HepG2 (cell line): ENCODE measurements at regions not wholly inside any gene's neighbourhood (a gene's known extent, or its start where the extent isn't known, plus 50 kb on each side); places are given as distances from the start of the nearest gene placed in this dataset.

ENCODE experiments used
- AKNA ChIP-seq: sonication (generic); formaldehyde crosslinking; IDR thresholded peaks from 2 replicates; pipeline ENCODE4 v1.4.0; 2020; ENCODE audit warnings: missing genetic modification reagents, borderline replicate concordance
- CCDC6 ChIP-seq: sonication (generic); formaldehyde crosslinking; IDR thresholded peaks from 2 replicates; pipeline ENCODE4 v1.8.1; 2022; ENCODE audit warnings: mild to moderate bottlenecking, missing genetic modification reagents, moderate library complexity
- CREM ChIP-seq, 2 experiments: sonication (generic) in 1 of 2; formaldehyde crosslinking in 1 of 2; IDR thresholded peaks; 2 replicates each; pipeline versions ENCODE4 v1.4.0 to v1.6.1; 2016 to 2020; ENCODE audit warnings: antibody characterized with exemption in 1 of 2, mild to moderate bottlenecking in 1 of 2, missing genetic modification reagents in 1 of 2
- RBFOX2 ChIP-seq: fragments of 200-400 bp; formaldehyde crosslinking; IDR thresholded peaks from 2 replicates; pipeline ENCODE4 v1.6.1; 2017; ENCODE audit warnings: low read depth, mild to moderate bottlenecking, low read length
- REPIN1 ChIP-seq: sonication (generic); formaldehyde crosslinking; IDR thresholded peaks from 2 replicates; pipeline ENCODE4 v1.8.0; 2022; ENCODE audit warnings: missing genetic modification reagents, low read depth, mild to moderate bottlenecking, borderline replicate concordance
- SUZ12 ChIP-seq: fragments of 150-350 bp; IDR thresholded peaks from 2 replicates; pipeline ENCODE4 v1.6.1; 2014; ENCODE audit warnings: low read depth, low read length
- ZBTB8A ChIP-seq: sonication (generic); formaldehyde crosslinking; IDR thresholded peaks from 2 replicates; pipeline ENCODE4 v1.4.0; 2020; ENCODE audit warnings: mild to moderate bottlenecking, low read depth, missing genetic modification reagents, borderline replicate concordance
- ZC3H4 ChIP-seq: sonication (generic); formaldehyde crosslinking; IDR thresholded peaks from 2 replicates; pipeline ENCODE4 v1.4.0; 2020; ENCODE audit warnings: missing genetic modification reagents, borderline replicate concordance
- ZFP36L1 ChIP-seq: sonication (generic); formaldehyde crosslinking; IDR thresholded peaks from 2 replicates; pipeline ENCODE4 v1.8.0; 2022; ENCODE audit warnings: mild to moderate bottlenecking, missing genetic modification reagents, moderate library complexity
- ZNF124 ChIP-seq: sonication (generic); formaldehyde crosslinking; IDR thresholded peaks from 2 replicates; pipeline ENCODE4 v1.4.0; 2020; ENCODE audit warnings: missing genetic modification reagents
- ZNF136 ChIP-seq: sonication (generic); formaldehyde crosslinking; IDR thresholded peaks from 2 replicates; pipeline ENCODE4 v1.8.1; 2022; ENCODE audit warnings: low read depth, mild to moderate bottlenecking, moderate library complexity, missing genetic modification reagents
- ZNF20 ChIP-seq: sonication (generic); formaldehyde crosslinking; IDR thresholded peaks from 2 replicates; pipeline ENCODE4 v1.4.0; 2020; ENCODE audit warnings: mild to moderate bottlenecking, moderate library complexity, missing genetic modification reagents
- ZNF646 ChIP-seq: sonication (generic); formaldehyde crosslinking; IDR thresholded peaks from 2 replicates; pipeline ENCODE4 v1.9.0; 2021; ENCODE audit warnings: mild to moderate bottlenecking, missing genetic modification reagents
- ZNF788 ChIP-seq: sonication (generic); formaldehyde crosslinking; IDR thresholded peaks from 2 replicates; pipeline ENCODE4 v1.5.0; 2020; ENCODE audit warnings: mild to moderate bottlenecking, missing genetic modification reagents, borderline replicate concordance
- ZXDC ChIP-seq: sonication (generic); formaldehyde crosslinking; IDR thresholded peaks from 2 replicates; pipeline ENCODE4 v1.5.0; 2020; ENCODE audit warnings: mild to moderate bottlenecking, missing genetic modification reagents

- no peak for TF ChIP-seq AKNA (CRISPR knock-in tag)
- TF ChIP-seq CREM (IDR thresholded peaks at IDR 0.05): no peak
- TF ChIP-seq CREM (CRISPR knock-in tag; IDR thresholded peaks at IDR 0.05): no peak
- no peak for TF ChIP-seq ZNF788 (CRISPR knock-in tag)
- peak; percentile 74; the same call in 1 of the 2 replicates for TF ChIP-seq CCDC6 (CRISPR knock-in tag)
- TF ChIP-seq ZC3H4 (CRISPR knock-in tag): peak; percentile 99
- TF ChIP-seq ZNF646 (CRISPR knock-in tag): no peak
- peak; percentile 10; the same call in 1 of the 2 replicates for TF ChIP-seq ZXDC (CRISPR knock-in tag)
- no peak for TF ChIP-seq ZNF124 (CRISPR knock-in tag)
- TF ChIP-seq ZNF136: no peak
- peak; percentile 27; the same call in 1 of the 2 replicates for TF ChIP-seq REPIN1
- TF ChIP-seq RBFOX2: peak; percentile 65
- 0 out of 2 replicates have a peak, but pooled peaks have one; percentile 81 for TF ChIP-seq ZNF20 (CRISPR knock-in tag)
- 0 out of 2 replicates have a peak, but pooled peaks have one; percentile 19 for TF ChIP-seq ZBTB8A (CRISPR knock-in tag)
- TF ChIP-seq SUZ12: no peak
- TF ChIP-seq ZFP36L1 (CRISPR knock-in tag): no peak
Measured at GRCh38 chr2:42978887-42979415, 186.6 kb upstream of the HAAO start (continued).
